GM23338 (cell line): ENCODE measurements at regions not wholly inside any gene's neighbourhood (a gene's known extent, or its start where the extent isn't known, plus 50 kb on each side); places are given as distances from the start of the nearest gene placed in this dataset.

Experiments used
- ATAC-seq: fragments of 200-7000 bp; cut with Tn5 transposase; 3 replicates; pipeline ENCODE4 v1.9.1; 2020
- DNase-seq: peaks from one replicate; pipeline ENCODE4 v3.0.0-alpha.2; 2015; ENCODE audit warnings: low spot score
- H2AFZ ChIP-seq: fragments of 200-600 bp; sonication (generic); 2 replicates; pipeline ENCODE4 v1.8.0; 2016; ENCODE audit warnings: antibody characterized with exemption, mild to moderate bottlenecking, moderate library complexity
- H3F3A ChIP-seq: fragments of 200-600 bp; sonication (generic); replicated peaks from 2 replicates; pipeline ENCODE4 v1.8.0; 2017; ENCODE audit warnings: antibody characterized with exemption, mixed run types, low read depth
- H3K27ac ChIP-seq: fragments of 200-600 bp; sonication (generic); 2 replicates; pipeline ENCODE4 v1.6.1; 2016; ENCODE audit warnings: low read depth
- H3K27me3 ChIP-seq: fragments of 200-600 bp; sonication (generic); 2 replicates; pipeline ENCODE4 v1.8.0; 2016; ENCODE audit warnings: mild to moderate bottlenecking, mixed run types, moderate library complexity; ENCODE audit not compliant: insufficient read depth
- H3K36me3 ChIP-seq: fragments of 200-600 bp; sonication (generic); 2 replicates; pipeline ENCODE4 v1.8.0; 2016; ENCODE audit warnings: mild to moderate bottlenecking; ENCODE audit not compliant: insufficient read depth
- H3K4me1 ChIP-seq: fragments of 200-600 bp; sonication (generic); 2 replicates; pipeline ENCODE4 v1.8.0; 2016; ENCODE audit warnings: mild to moderate bottlenecking, moderate library complexity; ENCODE audit not compliant: insufficient read depth
- H3K4me2 ChIP-seq: fragments of 200-600 bp; sonication (generic); 2 replicates; pipeline ENCODE4 v1.7.1; 2017; ENCODE audit warnings: mixed run types
- H3K4me3 ChIP-seq: fragments of 200-600 bp; sonication (generic); 2 replicates; pipeline ENCODE4 v1.6.1; 2016; ENCODE audit warnings: mixed run types
- H3K79me2 ChIP-seq: fragments of 200-600 bp; sonication (generic); replicated peaks from 2 replicates; pipeline ENCODE4 v1.8.0; 2017; ENCODE audit warnings: mild to moderate bottlenecking; ENCODE audit not compliant: insufficient read depth
- H3K9me2 ChIP-seq: fragments of 200-600 bp; sonication (generic); 2 replicates; pipeline ENCODE4 v1.8.0; 2017; ENCODE audit not compliant: insufficient read depth
- H4K20me1 ChIP-seq: fragments of 200-600 bp; sonication (generic); replicated peaks from 2 replicates; pipeline ENCODE4 v1.8.0; 2017; ENCODE audit warnings: mild to moderate bottlenecking; ENCODE audit not compliant: insufficient read depth
- H3K27ac Mint-ChIP-seq: 2 replicates; pipeline ENCODE4 v1.8.0; 2020; ENCODE audit warnings: inconsistent platforms, mild to moderate bottlenecking, moderate library complexity, mixed read lengths
- H3K27me3 Mint-ChIP-seq: 3 replicates; pipeline ENCODE4 v1.8.0; 2022; ENCODE audit warnings: low read depth, mild to moderate bottlenecking, moderate library complexity, mixed read lengths, inconsistent platforms; ENCODE audit not compliant: insufficient read depth, poor library complexity
- H3K36me3 Mint-ChIP-seq: 3 replicates; pipeline ENCODE4 v1.8.0; 2021; ENCODE audit warnings: low read depth, mild to moderate bottlenecking, inconsistent platforms, moderate library complexity, mixed read lengths
- H3K4me1 Mint-ChIP-seq: 3 replicates; pipeline ENCODE4 v1.8.0; 2020; ENCODE audit warnings: mild to moderate bottlenecking, inconsistent platforms, mixed read lengths
- H3K4me3 Mint-ChIP-seq: 3 replicates; pipeline ENCODE4 v1.8.0; 2021; ENCODE audit warnings: moderate library complexity, mild to moderate bottlenecking, inconsistent platforms, mixed read lengths
- H3K9me3 Mint-ChIP-seq: 3 replicates; pipeline ENCODE4 v1.8.0; 2020; ENCODE audit warnings: moderate library complexity, mild to moderate bottlenecking, inconsistent platforms, mixed read lengths
- CREB1 ChIP-seq: fragments of 250-450 bp; sonication (Bioruptor Pico); IDR thresholded peaks from 2 replicates; pipeline ENCODE4 v1.5.0; 2020; ENCODE audit warnings: low read depth, mild to moderate bottlenecking, moderate library complexity
- CTCF ChIP-seq, 2 experiments: fragments of 200-600 bp in 1 of 2; sonication (generic) in 1 of 2; conservative IDR thresholded peaks; 2 replicates each; pipeline versions ENCODE4 v1.5.1 to v1.6.1; 2016 to 2017; ENCODE audit warnings: antibody characterized with exemption in 2 of 2, low read depth in 2 of 2, mild to moderate bottlenecking in 2 of 2, moderate library complexity in 1 of 2
- ETS1 ChIP-seq: IDR thresholded peaks from 2 replicates; pipeline ENCODE4 v1.6.1; 2016; ENCODE audit warnings: antibody characterized with exemption
- EZH2 ChIP-seq: fragments of 200-600 bp; sonication (generic); IDR thresholded peaks from one replicate; pipeline ENCODE4 v1.8.0; 2017; ENCODE audit warnings: antibody characterized with exemption, mild to moderate bottlenecking, low read depth; ENCODE audit not compliant: unreplicated experiment
- EZH2phosphoT487 ChIP-seq: fragments of 200-600 bp; sonication (generic); IDR thresholded peaks from one replicate; pipeline ENCODE4 v1.8.1; 2018; ENCODE audit warnings: antibody characterized with exemption; ENCODE audit not compliant: unreplicated experiment
- JUNB ChIP-seq: IDR thresholded peaks from one replicate; pipeline ENCODE4 v1.6.1; 2016; ENCODE audit warnings: antibody characterized with exemption; ENCODE audit not compliant: unreplicated experiment
- NANOG ChIP-seq: IDR thresholded peaks from 2 replicates; pipeline ENCODE4 v1.6.1; 2016; ENCODE audit warnings: antibody characterized with exemption, borderline replicate concordance
- POLR2AphosphoS5 ChIP-seq: IDR thresholded peaks from 2 replicates; pipeline ENCODE4 v1.6.1; 2016; ENCODE audit warnings: antibody characterized with exemption, low read depth
- REST ChIP-seq: IDR thresholded peaks from one replicate; pipeline ENCODE4 v1.6.1; 2018; ENCODE audit warnings: antibody characterized with exemption; ENCODE audit not compliant: unreplicated experiment
- STAT1 ChIP-seq: IDR thresholded peaks from one replicate; pipeline ENCODE4 v1.6.1; 2016; ENCODE audit warnings: antibody characterized with exemption; ENCODE audit not compliant: unreplicated experiment
- ZNF114 ChIP-seq: fragments of 250-450 bp; sonication (Bioruptor Pico); IDR thresholded peaks from 2 replicates; pipeline ENCODE4 v1.5.0; 2020; ENCODE audit warnings: mild to moderate bottlenecking, moderate library complexity
- ZNF331 ChIP-seq: fragments of 250-450 bp; sonication (Bioruptor Pico); IDR thresholded peaks from 2 replicates; pipeline ENCODE4 v1.5.0; 2020; ENCODE audit warnings: low read depth, mild to moderate bottlenecking, moderate library complexity

- peaks cover 13% of the 10 kb centered on the region for H3K4me1 ChIP-seq
- no peaks in the 10 kb centered on the region for H3K36me3 ChIP-seq
- no peak overlapping the region for H3K4me2 ChIP-seq
- H3K79me2 ChIP-seq, result peaks cover 32% of the 10 kb centered on the region
- TF ChIP-seq CREB1, result no peak
- TF ChIP-seq REST, result no peak
- TF ChIP-seq JUNB, result no peak
- TF ChIP-seq EZH2phosphoT487, result no peak
- TF ChIP-seq NANOG, result no peak
- no peak for TF ChIP-seq ETS1
- no peak for TF ChIP-seq ZNF114
- no peak overlapping the region; the same call in 1 of the 2 replicates for H3K27ac Mint-ChIP-seq
- peaks cover 19% of the 10 kb centered on the region for H3K27me3 Mint-ChIP-seq
- no peaks in the 10 kb centered on the region for H3K27me3 ChIP-seq
- no peak overlapping the region for H2AFZ ChIP-seq
- H4K20me1 ChIP-seq, result peaks cover 11% of the 10 kb centered on the region
- no peak overlapping the region for H3K4me3 Mint-ChIP-seq
- H3K27ac ChIP-seq, result no peak overlapping the region
- peaks cover 15% of the 10 kb centered on the region for H3K36me3 Mint-ChIP-seq
- peaks cover 3% of the 10 kb centered on the region; the same call in 2 of the 3 replicates for H3K9me3 Mint-ChIP-seq
- no peaks in the 10 kb centered on the region for H3K9me2 ChIP-seq
- H3K4me3 ChIP-seq, result no peak overlapping the region
- peaks cover 21% of the 10 kb centered on the region for H3K4me1 Mint-ChIP-seq
- DNase-seq, result no peak
- no peak for ATAC-seq
- no peaks in the 10 kb centered on the region for H3F3A ChIP-seq
Observed at GRCh38 chr2:120941571-120942120, 206.0 kb downstream of the GLI2 start.

- H3K4me3 ChIP-seq, result no peak overlapping the region
- ATAC-seq (no peak), DNase-seq (no peak)
- no peak overlapping the region; the same call in 2 of the 3 replicates for H3K4me3 Mint-ChIP-seq
- no peak overlapping the region for H3K4me2 ChIP-seq
- H3K27ac Mint-ChIP-seq, result no peak overlapping the region
- H2AFZ ChIP-seq, result no peak overlapping the region
- no peaks in the 10 kb centered on the region for H3K27me3 ChIP-seq
- peaks cover 3% of the 10 kb centered on the region; the same call in 2 of the 3 replicates for H3K9me3 Mint-ChIP-seq
- no peaks in the 10 kb centered on the region for H3F3A ChIP-seq
- H3K36me3 Mint-ChIP-seq, result peaks cover 15% of the 10 kb centered on the region
- H3K9me2 ChIP-seq, result no peaks in the 10 kb centered on the region
- H4K20me1 ChIP-seq, result peaks cover 5% of the 10 kb centered on the region
- TF ChIP-seq POLR2AphosphoS5 (no peak), NANOG (no peak), STAT1 (no peak), CTCF (conservative IDR thresholded peaks at IDR 0.05; ENCODE audit: low read depth in 2 of 2) (no peak), EZH2 (no peak), JUNB (no peak), REST (no peak), ZNF331 (CRISPR knock-in tag) (no peak)
- H3K27ac ChIP-seq, result no peak overlapping the region
- peaks cover 27% of the 10 kb centered on the region for H3K79me2 ChIP-seq
- no peaks in the 10 kb centered on the region for H3K36me3 ChIP-seq
- H3K4me1 Mint-ChIP-seq, result peaks cover 21% of the 10 kb centered on the region
- peaks cover 19% of the 10 kb centered on the region for H3K27me3 Mint-ChIP-seq
- H3K4me1 ChIP-seq, result peaks cover 13% of the 10 kb centered on the region
Observed at GRCh38 chr2:120942658-120943057, 207.0 kb downstream of the GLI2 start.
